ENCODE measurements at regions not wholly inside any gene's neighbourhood (a gene's known extent, or its start where the extent isn't known, plus 50 kb on each side); places are given as distances from the start of the nearest gene placed in this dataset.
"Not testable (repeated sequence)": the region's sequence is repeated elsewhere in the genome, so short reads cannot be mapped to it uniquely, and the experiment has no call there.

GRCh38 chr1:238336531-238336930 is 445.8 kb upstream of the ZP4 start:
- H3K27ac ChIP-seq = no peak overlapping the region
- TF ChIP-seq, protein P1, sequence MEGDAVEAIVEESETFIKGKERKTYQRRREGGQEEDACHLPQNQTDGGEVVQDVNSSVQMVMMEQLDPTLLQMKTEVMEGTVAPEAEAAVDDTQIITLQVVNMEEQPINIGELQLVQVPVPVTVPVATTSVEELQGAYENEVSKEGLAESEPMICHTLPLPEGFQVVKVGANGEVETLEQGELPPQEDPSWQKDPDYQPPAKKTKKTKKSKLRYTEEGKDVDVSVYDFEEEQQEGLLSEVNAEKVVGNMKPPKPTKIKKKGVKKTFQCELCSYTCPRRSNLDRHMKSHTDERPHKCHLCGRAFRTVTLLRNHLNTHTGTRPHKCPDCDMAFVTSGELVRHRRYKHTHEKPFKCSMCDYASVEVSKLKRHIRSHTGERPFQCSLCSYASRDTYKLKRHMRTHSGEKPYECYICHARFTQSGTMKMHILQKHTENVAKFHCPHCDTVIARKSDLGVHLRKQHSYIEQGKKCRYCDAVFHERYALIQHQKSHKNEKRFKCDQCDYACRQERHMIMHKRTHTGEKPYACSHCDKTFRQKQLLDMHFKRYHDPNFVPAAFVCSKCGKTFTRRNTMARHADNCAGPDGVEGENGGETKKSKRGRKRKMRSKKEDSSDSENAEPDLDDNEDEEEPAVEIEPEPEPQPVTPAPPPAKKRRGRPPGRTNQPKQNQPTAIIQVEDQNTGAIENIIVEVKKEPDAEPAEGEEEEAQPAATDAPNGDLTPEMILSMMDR (conservative IDR thresholded peaks at IDR 0.05) = no peak
- TF ChIP-seq ZFX (IDR thresholded peaks at IDR 0.05) = no peak

DNA sequence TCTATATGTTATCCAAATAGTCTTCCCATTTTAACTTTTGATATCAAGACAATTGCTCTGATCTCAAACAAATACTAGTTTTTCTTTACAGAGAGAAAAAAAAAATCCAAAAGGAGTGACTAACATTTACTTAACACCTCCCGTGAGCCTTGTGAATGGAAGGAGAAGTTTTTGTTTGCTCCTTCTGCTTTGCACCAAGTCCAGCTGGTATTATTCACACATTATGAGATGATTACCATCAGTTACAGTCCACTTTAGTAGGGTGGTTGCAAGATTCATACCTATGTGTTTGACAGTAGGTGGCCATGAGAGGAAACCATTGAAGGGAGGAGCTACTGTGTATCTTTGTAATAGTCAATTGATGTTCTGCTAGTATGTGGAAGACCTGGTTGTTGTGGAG is 443.4 kb upstream of the ZP4 start:
- no peak for TF ChIP-seq ZFX (IDR thresholded peaks at IDR 0.05)
- TF ChIP-seq, protein P1 (conservative IDR thresholded peaks at IDR 0.05) = no peak
- H3K27ac ChIP-seq = no peak overlapping the region

- H3K27ac ChIP-seq = no peak overlapping the region
- TF ChIP-seq, protein P1 (conservative IDR thresholded peaks at IDR 0.05) = no peak
- no peak for TF ChIP-seq ZFX (IDR thresholded peaks at IDR 0.05)
These were observed 440.8 kb upstream of the ZP4 start for GRCh38 chr1:238331557-238331956.

DNA sequence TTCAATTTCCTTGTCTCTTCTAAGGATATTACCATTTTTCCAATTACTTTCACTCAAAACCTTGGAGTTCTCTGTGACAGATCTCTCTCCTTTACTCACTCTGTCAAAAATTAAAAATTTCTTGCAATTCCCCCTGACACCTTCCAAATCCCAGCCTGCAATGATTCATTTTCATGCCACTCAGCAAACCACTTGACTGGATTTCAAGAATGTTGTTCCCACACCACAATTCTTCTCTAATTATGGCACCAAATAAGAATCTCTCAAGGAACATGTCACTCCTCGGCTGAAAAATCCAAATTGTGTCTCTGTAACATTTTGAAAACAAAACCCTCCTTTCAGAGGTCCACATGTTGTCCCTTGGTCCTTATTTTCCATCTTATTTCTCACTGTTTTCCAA is 438.9 kb upstream of the ZP4 start:
- H3K27ac ChIP-seq = no peak overlapping the region
- TF ChIP-seq ZFX (IDR thresholded peaks at IDR 0.05) = no peak
- TF ChIP-seq, protein P1 (conservative IDR thresholded peaks at IDR 0.05) = no peak

DNA sequence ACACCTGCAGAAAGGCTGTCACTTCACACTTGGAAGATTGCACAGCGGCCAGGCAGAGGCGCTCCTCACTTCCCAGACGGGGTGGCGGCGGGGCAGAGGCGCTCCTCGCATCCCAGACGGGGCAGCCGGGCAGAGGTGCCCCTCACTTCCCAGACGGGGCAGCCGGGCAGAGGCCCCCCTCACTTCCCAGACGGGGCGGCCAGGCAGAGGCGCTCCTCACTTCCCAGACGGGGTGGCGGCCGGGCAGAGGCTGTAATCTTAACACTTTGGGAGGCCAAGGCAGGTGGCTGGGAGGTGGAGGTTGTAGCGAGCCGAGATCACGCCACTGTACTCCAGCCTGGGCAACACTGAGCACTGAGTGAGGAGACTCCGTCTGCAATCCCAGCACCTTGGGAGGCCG is 436.3 kb upstream of the ZP4 start:
- not testable (repeated sequence) for H3K27ac ChIP-seq

DNA sequence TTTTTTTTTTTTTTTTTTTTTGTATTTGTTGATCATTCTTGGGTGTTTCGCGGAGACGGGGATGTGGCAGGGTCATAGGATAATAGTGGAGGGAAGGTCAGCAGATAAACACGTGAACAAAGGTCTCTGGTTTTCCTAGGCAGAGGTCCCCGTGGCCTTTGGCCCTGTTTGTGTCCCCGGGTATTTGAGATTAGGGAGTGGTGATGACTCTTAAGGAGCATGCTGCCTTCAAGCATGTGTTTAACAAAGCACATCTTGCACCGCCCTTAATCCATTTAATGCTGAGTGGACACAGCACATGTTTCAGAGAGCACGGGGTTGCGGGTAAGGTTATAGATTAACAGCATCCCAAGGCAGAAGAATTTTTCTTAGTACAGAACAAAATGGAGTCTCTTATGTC is 435.8 kb upstream of the ZP4 start:
- H3K27ac ChIP-seq = not testable (repeated sequence)

- TF ChIP-seq, protein P1 (conservative IDR thresholded peaks at IDR 0.05) = no peak
- TF ChIP-seq ZFX (IDR thresholded peaks at IDR 0.05) = no peak
- H3K27ac ChIP-seq = no peak overlapping the region
These were observed 433.6 kb upstream of the ZP4 start for GRCh38 chr1:238324211-238324864.

GRCh38 chr1:238323490-238323889 is 432.8 kb upstream of the ZP4 start:
- TF ChIP-seq ZFX (IDR thresholded peaks at IDR 0.05) = no peak
- TF ChIP-seq, protein P1 (conservative IDR thresholded peaks at IDR 0.05) = no peak
- no peak overlapping the region for H3K27ac ChIP-seq
